GM12873 (cell line): ENCODE measurements at regions not wholly inside any gene's neighbourhood (a gene's known extent, or its start where the extent isn't known, plus 50 kb on each side); places are given as distances from the start of the nearest gene placed in this dataset.

ENCODE experiments used
- TF ChIP-seq, protein P1 (sequence below): IDR thresholded peaks from 2 replicates; pipeline ENCODE4 v1.5.1; 2012; ENCODE audit warnings: low read depth, mild to moderate bottlenecking, moderate library complexity, low read length, control low read depth; ENCODE audit not compliant: insufficient read depth; ENCODE audit errors: missing control alignments

DNA sequence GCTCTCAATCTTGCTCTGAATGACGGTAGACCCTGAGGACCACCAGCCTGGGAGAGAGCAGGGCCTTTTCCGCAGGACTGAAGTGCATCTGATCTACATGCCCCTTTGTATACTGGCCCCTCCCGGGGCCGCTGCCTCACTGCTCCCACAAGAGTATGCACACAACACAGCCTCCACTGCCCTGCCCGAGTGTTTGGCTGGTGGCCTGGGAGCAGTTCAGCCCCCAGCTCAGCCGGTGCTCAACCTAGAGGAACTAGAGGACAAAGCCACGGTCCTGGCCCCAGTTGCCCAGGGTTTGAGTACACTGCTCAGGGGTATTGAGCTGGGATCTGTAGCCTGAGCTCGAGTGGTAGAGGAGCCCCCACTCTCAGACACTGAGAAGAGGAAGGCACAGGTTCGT lies 118.9 kb upstream of the CAB39 start:
- TF ChIP-seq, protein P1, sequence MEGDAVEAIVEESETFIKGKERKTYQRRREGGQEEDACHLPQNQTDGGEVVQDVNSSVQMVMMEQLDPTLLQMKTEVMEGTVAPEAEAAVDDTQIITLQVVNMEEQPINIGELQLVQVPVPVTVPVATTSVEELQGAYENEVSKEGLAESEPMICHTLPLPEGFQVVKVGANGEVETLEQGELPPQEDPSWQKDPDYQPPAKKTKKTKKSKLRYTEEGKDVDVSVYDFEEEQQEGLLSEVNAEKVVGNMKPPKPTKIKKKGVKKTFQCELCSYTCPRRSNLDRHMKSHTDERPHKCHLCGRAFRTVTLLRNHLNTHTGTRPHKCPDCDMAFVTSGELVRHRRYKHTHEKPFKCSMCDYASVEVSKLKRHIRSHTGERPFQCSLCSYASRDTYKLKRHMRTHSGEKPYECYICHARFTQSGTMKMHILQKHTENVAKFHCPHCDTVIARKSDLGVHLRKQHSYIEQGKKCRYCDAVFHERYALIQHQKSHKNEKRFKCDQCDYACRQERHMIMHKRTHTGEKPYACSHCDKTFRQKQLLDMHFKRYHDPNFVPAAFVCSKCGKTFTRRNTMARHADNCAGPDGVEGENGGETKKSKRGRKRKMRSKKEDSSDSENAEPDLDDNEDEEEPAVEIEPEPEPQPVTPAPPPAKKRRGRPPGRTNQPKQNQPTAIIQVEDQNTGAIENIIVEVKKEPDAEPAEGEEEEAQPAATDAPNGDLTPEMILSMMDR = no peak

DNA sequence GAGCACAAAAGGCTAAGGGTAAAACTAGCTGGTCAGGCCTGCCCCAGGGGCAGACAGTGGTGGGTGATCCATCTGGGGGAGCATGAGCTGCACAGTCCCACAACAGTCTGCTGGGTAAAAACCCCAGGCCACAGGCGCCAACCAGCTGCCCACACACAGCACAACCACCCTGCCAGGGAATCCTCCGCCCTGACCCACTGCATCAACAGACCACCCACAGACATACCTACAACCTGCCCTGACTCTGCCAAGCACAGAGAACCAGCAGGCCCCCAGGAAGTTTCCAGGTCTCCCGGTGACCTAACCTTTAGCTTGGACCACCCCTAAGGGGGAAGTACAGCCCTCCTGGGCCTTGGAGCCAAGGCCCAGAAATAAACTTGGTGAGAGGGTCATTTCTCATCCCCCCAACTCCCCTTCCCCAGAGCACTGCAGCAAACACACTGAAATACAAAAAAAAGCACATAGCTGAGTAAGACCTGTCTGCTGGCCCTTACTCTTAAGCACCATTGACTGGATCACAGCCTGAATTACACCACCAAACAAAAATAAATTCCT lies 118.3 kb upstream of the CAB39 start:
- TF ChIP-seq, protein P1 = no peak

DNA sequence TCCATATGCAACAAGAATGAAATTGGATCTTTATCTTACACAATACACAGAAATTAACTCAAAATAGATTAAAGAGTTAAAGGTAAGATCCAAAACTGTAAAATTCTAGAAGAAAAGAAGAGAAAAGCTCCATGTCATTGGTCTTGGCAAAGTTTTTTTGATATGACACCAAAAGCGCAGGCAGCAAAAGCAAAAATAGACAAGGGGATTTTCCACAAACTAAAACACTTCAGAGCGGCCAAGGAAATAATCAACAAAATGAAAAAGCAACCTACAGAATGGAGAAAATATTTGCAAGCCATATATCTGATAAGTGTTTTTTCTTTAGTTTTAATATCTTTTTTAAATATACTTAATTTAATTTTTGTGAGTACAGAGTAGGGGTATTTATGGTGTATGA lies 112.8 kb upstream of the CAB39 start:
- TF ChIP-seq, protein P1 = no peak

DNA sequence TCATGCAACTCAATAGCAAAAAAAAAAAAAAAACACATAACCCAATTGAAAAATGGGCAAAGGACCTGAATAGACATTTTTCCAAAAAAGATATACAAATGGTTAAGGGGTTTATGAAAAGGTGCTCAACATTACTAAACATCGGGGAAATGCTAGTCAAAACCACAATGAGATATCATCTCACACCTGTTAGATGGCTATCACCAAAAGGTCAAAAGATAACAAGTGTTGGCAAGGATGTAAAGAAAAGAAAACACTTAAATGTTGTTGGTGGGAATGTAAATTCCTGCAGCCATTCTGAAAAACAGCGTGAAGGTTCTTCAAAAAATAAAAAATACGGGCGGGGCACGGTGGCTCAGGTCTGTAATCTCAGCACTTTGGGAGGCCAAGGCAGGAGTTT lies 112.4 kb upstream of the CAB39 start:
- TF ChIP-seq, protein P1 = no peak

DNA sequence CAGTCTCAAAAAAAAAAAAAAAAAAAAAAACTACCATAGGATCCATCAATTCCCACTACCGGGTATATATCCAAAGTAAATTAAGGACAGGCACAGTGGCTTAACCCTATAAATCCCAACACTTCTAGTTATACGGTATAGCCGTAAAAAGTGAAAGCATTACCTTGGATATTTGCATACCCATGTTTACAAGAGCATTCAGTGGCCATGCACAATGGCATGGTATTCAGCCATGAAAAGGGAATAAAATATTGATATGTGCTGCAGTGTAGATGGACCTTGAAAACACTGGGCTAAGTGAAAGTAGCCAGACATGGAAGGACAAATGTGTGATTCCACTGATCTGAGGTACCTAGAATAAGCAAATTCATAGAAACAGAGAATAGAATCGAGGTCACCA lies 111.8 kb upstream of the CAB39 start:
- TF ChIP-seq, protein P1 = no peak

DNA sequence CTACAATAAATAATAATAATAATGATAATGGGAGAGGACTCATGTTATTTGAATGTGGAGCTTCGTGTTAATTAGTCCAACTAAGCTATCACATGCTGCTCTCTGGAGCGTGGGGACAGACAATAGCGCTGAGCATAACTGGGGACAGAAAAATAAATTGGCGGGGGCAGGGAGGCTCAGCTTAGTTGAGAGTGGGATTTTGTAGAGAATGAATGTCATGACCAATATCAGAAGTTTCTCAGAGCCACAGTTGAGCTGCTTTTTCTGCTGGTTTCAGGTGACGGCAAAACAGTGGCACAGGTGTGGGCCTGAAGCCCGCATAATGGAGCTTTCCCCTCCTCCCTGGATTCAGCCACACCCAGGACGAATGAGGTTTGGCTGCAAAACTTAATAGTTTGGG lies 111.1 kb upstream of the CAB39 start:
- TF ChIP-seq, protein P1 = no peak

DNA sequence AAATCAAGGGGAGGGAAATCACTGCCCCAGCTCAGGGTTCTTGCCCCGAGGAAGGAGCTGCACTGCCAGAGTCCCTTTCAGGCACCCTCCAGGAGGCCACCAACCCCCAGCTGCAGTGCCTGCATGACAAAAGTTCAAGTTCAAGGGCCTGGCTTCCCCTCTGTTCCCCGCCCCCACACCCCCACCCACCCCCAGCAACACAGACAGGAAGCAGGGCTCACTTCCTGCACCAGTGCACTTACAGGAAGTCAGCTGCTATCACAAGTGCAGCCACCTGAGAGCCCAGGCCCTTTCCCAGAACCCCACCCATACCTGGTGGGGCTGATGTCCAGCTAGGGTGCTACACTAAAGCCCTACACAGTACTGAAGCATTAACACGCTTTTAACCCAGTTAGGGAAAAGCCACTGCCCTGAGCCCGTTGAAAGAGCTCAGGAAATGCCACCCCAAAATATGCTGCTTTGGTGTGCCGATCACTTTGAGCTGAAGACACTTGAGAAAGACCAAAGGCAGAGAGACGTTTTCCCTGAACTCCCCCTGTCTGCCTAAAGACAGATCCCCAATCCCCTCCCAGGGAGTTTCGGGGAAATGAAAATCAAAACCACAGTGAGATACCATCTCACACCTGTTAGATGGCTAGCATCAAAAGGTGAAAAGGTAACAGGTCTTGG lies 109.9 kb upstream of the CAB39 start:
- TF ChIP-seq, protein P1 = no peak
